NCI-H2227 (cell line): ENCODE measurements at regions not wholly inside any gene's neighbourhood (a gene's known extent, or its start where the extent isn't known, plus 50 kb on each side); places are given as distances from the start of the nearest gene placed in this dataset.

Source experiments
- DNase-seq: peaks from one replicate; lab custom pipeline; 2025; ENCODE audit not compliant: unreplicated experiment; lab: John Stamatoyannopoulos, UW

GRCh38 chr12:17276196-17276595, 670.2 kb upstream of the LMO3 start:
- no peak for DNase-seq

- DNase-seq, result no peak
Observed at GRCh38 chr12:17266856-17267255, 660.9 kb upstream of the LMO3 start.

GRCh38 chr12:17264603-17265002, 658.6 kb upstream of the LMO3 start:
- DNase-seq, result no peak

- DNase-seq, result no peak
Observed at GRCh38 chr12:17239874-17240273, 633.9 kb upstream of the LMO3 start.

- no peak for DNase-seq
Observed at GRCh38 chr12:17235996-17236395, 630.0 kb upstream of the LMO3 start.

GRCh38 chr12:17215759-17216570, 610.0 kb upstream of the LMO3 start:
- DNase-seq, result peak; percentile 22

- peak; percentile 28 for DNase-seq
Observed at GRCh38 chr12:17214929-17215328, 609.0 kb upstream of the LMO3 start.

GRCh38 chr12:17206553-17206952, 600.6 kb upstream of the LMO3 start:
- no peak for DNase-seq

GRCh38 chr12:17204289-17205054, 598.5 kb upstream of the LMO3 start:
- no peak for DNase-seq

GRCh38 chr12:17203497-17203896, 597.5 kb upstream of the LMO3 start:
- DNase-seq, result no peak

- DNase-seq, result no peak
Observed at GRCh38 chr12:17197971-17198370, 592.0 kb upstream of the LMO3 start.

- no peak for DNase-seq
Observed at GRCh38 chr12:17192721-17193120, 586.8 kb upstream of the LMO3 start.

- DNase-seq, result no peak
Observed at GRCh38 chr12:17169726-17170471, 563.9 kb upstream of the LMO3 start.

- DNase-seq, result no peak
Observed at GRCh38 chr12:17159506-17160300, 553.7 kb upstream of the LMO3 start.

- DNase-seq, result no peak
Observed at GRCh38 chr12:17158201-17158600, 552.2 kb upstream of the LMO3 start.

GRCh38 chr12:17151917-17152316, 546.0 kb upstream of the LMO3 start:
- DNase-seq, result no peak

GRCh38 chr12:17148706-17149105, 542.7 kb upstream of the LMO3 start:
- no peak for DNase-seq

- DNase-seq, result no peak
Observed at GRCh38 chr12:17142856-17143255, 536.9 kb upstream of the LMO3 start.

- no peak for DNase-seq
Observed at GRCh38 chr12:17139931-17140330, 534.0 kb upstream of the LMO3 start.

GRCh38 chr12:17137396-17137795, 531.4 kb upstream of the LMO3 start:
- no peak for DNase-seq

- no peak for DNase-seq
Observed at GRCh38 chr12:17134315-17134714, 528.4 kb upstream of the LMO3 start.
